NCI-H128 (cell line): ENCODE measurements at regions not wholly inside any gene's neighbourhood (a gene's known extent, or its start where the extent isn't known, plus 50 kb on each side); places are given as distances from the start of the nearest gene placed in this dataset.

Experiments
- DNase-seq: peaks from one replicate; lab custom pipeline; 2025; ENCODE audit not compliant: unreplicated experiment; lab: John Stamatoyannopoulos, UW

DNA sequence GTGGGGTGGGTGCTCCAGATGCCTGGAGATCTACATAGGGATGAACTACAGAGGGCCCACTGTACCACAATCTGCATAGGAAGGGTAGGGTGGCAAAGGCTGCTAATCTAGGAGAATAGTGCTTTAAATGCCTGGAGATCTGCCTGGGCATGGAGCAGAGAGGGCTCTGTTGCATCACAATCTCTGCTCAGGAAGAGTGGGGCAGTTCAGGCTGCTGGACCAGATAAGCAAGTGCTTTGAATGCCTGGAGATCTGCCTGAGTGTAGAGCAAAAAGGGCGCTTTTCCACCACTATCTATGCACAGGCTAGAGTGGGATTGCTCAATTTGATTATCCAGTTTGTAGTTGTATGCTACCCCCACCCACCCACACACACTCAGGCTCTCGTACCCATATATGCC, 886.3 kb upstream of the SEL1L start:
- no peak for DNase-seq

DNA sequence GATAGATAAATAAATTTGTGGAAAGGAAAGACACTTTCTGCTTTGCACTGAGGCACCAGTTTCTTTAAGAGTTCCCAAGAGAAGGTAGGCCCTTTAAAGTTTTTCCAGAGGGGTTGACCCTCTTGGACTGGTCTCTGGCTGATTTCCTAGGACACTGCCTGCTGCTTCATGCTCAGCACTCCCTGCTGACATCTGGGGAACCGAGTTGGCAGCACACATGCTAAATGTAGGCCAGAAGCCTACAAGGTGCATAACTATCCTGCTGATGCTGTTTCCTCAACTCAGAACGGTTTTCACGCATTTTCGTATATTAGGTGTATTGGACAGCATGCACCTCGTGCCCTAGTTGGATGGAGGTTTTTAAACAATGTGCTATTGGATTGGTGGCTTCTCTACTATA, 887.2 kb upstream of the SEL1L start:
- no peak for DNase-seq

DNA sequence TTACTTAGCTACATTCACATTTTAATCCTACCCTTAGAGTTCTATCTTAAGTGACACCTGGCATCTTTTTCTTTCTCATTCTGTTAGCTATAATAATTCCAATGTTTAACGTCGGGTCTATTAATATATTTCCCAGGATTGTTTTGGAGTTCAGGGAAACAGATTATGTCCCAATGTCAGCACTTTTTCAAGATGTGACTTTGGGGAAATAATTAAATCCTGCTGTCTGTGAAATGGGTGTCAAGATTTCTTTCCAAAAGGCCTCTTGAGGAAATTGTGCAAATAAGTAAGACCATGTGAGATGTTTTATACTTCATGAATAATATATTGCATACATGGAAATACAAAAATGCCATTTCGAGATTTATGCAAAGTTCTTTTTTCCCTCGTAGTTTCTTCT, 887.6 kb upstream of the SEL1L start:
- DNase-seq: no peak

DNA sequence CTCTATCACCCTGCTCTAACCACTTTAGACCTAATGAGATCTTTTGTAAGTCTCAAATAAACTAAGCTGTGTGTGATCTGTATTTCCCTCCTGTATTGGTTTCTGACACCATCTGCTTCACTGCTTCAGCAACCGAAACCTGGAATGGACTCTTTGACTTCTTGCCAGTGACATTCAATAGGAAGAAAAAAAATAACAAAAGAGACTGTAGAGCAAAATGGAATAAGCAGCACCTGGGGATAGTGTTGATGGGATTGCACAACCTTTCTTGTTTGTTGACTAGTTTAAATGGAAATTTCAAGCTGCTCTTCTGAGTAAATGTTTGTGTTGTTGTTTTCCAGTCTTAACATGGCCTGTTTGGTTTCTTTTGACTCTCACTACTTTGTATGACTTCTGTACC, 888.6 kb upstream of the SEL1L start:
- DNase-seq: peak; percentile 82

DNA sequence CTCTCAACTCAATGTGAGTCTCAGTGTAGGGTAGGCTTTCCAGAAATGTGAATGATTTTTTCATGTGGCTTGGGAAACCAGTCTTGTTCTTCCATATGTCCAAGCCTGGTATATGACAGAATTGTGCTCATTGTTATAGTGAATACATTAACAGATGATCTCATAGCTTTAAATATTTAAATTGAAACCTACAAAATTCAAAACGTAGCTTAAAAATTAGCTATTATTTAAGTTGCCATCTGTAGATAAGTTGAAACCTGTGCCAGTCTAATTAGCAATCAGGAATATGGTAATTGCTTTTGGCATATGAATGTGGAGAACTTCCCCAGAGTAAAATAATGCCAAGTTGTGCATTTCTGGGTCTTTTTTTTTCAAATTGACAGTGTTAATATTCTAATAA, 891.6 kb upstream of the SEL1L start:
- DNase-seq: no peak

DNA sequence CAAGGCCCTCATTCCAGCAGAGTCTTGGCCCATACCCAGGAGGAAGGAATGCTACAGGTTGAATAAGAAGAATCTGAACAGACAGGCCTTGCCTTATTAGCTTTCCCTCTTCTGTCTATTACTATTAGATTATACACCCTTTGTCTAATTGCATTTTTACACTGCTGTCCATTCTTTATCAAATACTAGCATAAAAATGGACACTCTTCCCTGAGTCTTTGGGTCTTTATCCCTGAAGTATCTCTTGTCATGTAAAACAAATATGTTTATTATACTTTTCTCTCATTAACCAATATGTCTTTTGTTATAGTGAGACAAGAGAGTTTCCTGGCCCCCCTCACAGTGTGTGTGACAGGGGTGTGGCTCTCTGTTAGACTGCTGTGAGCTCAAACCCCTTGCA, 897.4 kb upstream of the SEL1L start:
- no peak for DNase-seq

DNA sequence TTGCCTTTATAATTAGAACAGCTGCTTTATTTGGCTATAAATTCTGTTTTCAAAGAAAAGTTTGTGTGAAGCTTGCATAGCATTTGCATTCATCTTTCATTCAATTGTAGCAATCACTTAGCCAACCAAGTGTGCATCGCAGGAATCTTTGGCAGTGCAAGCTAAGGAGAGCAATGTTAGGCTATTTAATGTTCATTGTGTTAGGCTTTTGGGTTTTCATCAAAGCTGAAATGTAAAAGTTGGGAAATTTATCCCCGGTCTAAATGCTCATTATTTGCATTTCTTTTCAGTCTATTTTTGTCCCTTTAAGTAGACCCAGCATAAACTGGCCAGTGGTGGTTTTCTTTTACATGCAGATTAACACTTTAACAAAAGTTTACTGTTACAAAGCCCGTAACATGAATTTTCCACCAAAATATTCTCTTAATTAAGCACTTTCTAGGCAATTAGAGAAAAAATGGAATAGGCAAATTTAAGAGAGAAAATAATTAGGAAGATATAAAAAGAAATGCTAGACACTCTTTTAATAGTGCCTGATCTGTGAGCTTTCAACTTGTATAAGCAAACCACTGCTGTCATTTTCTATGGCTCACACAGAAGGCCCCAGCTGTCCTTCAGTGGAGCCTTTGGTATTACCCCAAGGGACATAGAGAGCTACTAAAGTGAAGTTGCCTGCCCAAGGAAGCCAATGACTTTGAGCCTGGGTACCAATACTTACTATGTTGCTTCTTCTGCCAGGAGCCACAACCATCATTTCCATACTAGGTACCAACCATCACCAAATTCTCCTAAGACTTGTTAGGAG, 898.9 kb upstream of the SEL1L start:
- DNase-seq: no peak

DNA sequence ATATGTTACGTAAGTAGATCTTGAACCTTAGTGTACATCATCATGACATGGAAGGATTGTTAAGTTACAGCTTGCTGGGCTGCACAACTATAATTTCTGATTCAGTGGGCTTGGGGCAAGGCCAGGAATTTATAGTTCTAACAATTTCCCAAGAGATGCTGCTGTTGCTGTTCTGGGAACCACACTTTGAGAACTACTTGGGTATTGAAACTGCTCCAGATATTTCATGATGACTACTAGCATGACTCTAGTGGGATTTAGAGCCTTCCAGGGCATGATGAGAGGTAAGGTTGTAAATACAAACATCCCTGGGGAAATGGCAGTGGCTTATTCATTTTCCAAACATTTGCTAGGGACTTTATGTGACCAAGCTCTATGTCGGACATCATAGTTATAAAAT, 904.8 kb upstream of the SEL1L start:
- no peak for DNase-seq

DNA sequence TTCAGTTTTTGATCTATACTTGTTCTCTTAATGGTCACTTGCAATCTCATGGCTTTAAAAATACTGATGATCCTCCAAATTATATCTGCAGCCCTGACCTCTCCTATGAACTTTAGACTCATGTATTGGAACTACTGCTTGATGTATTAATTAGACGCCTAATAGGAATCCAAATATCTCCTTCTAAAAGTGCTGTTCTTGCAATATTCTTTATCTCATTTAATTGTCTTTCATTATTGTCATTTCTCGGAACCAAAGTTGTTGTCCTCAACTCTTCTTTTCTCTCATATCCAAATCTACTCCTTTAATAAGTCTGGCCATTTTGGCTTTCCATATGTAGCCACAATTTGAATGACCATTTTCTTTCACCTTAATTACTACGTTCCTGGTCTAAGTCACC, 907.6 kb upstream of the SEL1L start:
- no peak for DNase-seq

DNA sequence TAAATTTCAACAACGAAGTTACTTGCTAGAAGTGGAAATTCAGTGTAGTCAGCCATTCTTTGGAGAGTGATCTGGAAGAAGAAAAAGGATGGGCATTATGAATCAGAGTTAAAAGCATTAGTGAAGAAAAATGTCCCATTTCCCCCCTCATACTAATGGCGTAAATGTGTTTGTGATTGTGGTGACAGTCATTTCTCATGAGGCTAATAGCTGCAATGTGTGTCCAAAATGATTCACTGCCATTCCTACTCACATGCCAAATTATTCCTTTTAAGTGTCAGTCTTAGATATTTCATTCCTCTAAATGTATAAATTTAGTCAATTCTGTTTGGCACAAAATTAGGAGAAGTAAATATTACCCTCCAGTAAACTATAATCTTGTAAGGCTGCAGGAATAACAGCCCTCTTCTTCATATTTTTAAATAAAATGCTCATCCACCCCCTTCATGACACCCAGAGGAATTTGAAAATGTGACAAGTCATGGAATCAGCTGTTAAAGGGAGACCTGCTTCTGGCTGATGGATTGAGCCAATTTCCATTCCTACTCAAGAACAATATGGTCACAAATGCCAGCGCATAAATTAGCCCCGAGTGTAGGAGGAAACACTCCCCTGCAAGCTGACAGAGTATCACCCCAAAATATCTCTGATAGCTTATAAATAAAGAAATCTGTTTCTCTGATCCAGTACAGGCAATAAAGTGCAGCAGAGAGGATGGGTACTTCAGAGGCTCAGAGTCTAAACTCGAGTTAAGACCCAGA, 912.3 kb upstream of the SEL1L start:
- DNase-seq: no peak

DNA sequence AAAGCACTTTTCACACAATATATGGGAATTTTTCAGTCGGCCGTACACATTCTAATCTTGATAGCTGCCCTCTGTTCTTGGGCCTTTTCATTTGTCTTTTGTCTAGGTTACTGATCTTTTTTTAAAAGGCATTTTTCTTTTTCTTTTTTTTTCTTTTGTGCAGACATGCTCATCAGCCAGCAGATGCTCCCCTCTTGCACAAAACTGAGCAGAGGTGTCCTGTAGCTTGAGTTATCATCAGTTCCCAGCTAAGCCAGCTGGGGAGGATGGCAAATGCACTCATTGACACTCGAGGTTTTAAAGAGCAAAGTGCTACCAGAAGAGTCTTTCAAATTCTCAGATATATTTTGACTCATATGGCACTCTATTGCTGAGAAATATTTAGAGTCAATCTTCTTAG, 913.9 kb upstream of the SEL1L start:
- no peak for DNase-seq

DNA sequence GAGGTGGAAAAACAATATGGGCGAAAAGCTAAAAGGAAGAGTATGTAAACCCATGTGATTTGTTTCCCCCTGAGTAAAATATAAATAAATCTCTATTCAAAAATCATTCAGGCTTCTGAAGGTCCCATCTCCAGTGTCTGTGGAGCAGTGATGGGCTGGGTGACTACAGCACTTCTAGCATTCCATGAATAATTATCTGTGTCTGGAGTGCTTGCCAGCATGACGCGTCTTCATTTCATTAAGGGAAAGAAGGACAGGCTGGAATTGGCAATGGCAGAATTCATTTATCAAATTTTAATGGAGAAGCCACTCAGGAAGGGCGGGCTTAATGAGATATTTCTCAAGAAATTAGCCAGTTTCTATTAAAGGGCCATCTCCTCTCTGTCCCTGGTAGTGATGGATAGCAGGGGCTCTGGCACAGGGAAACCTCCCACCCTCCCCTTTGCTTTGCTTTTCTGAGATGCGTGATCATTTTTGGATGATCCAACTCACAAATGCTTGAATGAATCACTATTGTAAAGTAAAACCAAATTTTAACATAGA, 916.3 kb upstream of the SEL1L start:
- DNase-seq: no peak

DNA sequence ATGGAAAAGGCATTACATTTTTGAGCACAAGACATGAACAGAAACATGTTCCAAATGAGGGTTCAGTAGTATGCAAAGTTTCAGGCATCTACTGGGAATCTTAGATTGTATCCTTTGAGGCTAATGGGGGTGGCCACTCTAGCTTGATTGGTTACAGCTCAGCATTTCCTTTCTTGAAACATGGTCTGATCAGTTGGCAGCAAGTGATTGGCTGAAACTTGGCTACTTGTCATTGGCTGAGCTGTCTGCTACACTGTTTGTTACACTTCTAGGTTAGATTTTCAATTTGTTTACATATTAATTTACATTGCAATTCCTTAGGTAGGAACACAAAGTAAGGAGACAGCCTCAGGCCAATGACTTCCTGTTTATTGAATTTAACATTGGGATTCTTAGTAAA, 918.0 kb upstream of the SEL1L start:
- DNase-seq: no peak

DNA sequence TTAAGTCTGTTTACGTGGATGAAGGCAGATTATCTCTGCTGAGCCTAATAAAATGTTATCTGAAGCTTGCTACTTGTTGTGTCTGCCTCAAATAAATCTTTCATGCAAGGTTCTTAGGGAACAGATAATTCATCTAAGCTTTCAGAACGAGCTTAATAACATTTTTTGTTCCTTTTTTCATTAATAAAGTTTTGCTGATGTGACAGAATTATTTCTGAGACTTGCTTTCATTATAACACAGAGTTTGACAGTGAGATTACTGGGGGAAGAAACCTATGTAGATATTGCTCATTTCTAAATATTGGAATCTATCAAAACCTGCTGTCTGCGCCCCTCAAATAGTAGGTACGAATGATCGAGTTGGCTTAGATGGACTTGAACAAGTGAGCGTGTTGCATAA, 948.7 kb upstream of the SEL1L start:
- DNase-seq: no peak

DNA sequence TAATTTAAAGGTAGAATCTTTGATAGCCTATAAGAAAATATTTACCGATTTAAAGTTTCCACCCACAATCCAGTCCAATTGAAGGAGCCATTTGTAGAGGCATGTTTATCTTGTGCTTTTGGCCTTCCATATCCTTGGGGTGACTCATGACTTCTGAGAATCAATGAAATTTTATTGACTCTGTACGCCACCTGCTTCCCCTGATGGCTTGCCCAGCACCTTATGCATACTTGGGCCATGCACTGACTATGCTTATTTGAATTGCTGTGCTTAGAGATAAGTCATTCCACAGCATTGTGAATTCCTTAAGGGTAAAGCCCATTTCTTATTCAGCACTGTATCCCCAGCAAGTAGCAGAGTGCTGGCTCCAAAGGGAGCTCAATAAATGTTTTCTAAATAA, 954.8 kb upstream of the SEL1L start:
- DNase-seq: no peak

DNA sequence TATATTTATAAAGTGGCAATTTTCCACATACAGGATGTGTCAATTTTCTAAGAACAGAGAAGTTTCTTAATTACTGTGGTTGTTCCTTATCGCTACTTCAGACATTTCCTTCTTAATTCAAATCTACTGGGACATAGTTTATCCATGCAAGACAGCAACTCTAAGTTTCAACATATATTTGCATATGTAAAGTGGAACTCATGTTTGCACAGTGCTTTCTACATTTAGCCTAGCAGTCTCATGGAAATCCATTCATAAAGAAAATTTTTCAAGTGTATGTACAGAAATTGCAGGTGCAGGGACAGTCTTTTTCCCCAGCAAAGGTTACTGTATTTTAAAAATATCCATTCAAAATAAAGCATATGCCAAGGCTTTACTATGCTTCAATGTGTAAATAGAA, 956.7 kb upstream of the SEL1L start:
- no peak for DNase-seq

DNA sequence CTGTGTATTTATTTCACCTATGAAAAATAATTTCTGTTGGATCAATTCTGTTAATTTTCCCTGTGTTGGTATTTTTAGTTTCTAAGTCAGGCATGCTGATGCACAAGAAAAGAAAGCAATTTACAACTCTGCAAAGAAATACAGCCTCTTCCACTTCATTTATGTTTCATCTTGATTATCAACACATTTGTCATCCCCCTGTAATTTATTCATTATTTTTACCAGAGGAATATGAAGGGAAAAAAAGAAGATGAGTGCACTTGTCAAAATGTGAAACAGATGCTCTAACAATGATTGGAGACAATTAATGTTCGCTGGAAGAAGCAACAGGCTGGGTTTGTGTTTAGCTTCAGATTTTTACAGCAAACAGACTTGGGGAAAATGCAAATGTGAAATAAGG, 958.5 kb upstream of the SEL1L start:
- no peak for DNase-seq

DNA sequence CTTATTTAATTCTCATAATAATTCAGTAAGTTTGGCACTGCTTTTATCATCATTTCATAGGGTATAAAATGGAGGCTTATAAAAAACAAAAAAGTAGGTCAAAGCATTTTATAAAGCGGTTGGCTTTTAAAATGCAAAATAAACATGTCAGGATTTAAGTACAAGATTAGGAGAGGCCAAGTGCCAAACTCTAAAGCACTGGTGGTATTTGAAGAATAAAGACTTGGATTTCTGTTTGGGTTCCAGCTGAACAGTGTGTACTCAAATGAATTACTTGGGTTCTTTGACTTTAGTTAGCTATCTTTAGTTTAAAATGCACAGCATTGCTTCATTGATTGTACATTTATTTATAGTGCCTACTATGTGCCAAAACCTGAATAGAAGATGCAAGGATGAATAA, 966.6 kb upstream of the SEL1L start:
- DNase-seq: no peak

DNA sequence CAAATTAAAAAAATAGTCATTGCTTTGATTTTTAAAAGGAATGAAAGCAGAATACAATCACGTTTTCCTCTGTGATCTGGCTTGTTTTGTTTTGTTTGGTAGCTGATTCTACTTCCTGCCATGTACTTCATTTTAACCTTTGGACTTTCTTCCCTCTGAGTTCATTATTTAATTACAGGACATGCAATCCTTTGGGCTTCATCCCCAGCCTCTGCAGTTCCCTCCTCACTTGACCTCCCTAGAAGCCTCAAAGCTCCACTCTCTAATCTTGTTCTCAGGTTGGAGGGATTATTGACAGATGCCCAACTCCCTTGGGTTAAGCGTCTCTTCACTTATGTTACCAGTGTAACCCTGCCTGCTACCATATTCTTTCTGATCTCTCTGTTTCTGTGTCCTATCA, 967.9 kb upstream of the SEL1L start:
- no peak for DNase-seq

DNA sequence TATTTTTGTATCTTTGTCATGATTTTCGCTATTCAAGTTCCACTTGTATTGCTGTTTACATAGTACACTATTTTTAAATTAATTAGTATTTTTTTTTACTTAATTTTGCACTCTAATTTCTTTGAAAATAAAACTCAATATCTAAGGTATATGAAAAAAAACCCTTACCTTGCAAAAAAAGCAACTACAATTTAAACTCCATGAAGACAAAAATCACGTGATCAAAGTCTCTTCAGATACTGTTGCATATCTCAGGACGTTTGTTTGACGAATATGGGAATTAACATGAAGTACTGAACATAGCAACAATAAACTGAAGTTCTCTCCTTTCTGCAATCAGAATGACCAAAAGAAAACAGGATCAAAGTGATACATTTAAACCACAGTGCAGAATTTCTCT, 968.4 kb upstream of the SEL1L start:
- no peak for DNase-seq

DNA sequence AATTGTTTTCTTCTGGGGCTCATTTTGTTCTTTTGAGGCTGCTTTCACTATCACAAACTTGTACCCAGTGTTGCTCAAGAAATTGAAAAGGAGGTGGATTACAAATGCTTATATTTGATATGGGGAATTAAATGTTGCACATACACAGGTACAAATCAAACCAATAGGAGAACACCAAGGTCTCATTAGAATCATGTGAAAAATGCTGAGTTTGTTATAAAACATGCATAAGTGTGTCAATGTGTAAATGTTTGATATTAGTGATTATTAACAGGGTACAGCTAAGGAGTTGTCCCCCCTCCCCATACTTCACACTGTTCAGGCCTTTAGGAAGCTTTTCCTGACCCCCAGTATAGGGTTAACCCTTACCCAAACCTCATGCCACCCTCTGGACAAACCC, 971.2 kb upstream of the SEL1L start:
- DNase-seq: no peak

DNA sequence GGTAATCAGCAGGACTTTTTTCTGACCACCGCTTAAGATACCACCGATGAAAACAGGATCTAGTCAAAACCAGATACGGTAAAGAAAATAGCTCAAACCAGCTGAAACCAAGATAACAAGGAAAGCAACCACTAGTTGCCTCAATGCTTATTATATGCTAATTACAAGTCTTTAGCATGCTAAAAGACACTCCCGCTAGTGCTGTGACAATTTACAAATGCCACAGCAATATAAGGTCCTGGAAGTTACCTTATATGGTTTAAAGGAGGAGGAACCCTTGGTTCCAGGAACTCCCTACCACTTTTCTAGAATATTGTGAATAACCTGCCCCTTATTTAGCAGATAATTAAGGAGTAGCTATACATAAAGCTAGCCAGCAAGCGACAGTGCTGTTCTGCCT, 976.4 kb upstream of the SEL1L start:
- no peak for DNase-seq

DNA sequence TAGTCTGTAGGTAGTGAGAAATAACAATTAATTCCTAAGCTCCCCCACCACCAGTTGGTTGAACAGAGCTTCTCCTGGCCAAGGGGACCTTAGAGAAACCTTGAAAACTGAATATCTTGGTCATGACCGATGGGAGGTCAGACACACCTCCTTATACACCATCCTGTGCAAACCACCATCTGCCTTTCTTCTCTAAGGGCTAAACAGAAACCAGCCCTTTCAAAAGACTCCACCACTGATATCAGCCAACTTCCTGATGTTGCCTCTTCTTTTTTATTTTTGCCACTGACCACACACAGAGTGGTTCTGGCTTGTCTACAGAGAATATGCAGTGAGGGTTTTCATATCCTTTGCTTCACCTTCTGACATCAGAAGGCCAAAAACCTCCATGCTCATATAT, 977.7 kb upstream of the SEL1L start:
- DNase-seq: no peak
